ENCODE measurements at regions not wholly inside any gene's neighbourhood (a gene's known extent, or its start where the extent isn't known, plus 50 kb on each side); places are given as distances from the start of the nearest gene placed in this dataset.

DNA sequence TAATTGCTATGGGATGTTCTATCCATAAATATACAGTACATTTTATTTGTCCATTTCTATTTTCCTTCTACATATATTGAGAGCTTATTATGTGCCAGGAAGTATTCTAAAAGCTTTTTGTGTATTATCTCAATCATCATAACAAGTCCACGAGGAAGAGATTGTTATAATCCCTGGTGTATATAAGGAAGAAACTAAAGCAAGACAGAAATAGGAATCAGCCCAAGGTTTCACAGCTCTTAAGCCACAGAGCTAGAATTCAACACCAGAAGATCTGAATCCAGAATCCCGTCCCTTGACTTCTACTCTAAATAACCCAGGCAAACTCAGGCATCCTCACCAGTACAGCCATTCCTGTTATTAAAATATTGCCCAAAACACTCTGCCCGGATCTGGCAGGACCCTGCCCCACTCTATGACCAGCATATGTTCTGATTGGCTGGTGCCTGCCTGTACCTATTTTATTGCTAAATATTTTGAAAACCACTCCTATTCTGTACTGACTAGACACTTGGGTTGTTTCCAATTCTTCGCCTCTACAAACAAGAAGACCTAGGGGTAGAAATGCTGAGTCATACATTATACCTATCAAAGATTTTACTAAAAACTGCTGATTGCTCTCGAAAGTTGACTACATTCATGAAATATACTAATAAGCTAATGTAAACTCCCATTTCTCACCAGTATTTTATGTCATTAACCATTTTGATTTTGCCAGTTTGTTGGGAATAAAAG is 297.4 kb downstream of the ENC1 start:
- TF ChIP-seq EP300 (conservative IDR thresholded peaks at IDR 0.05; ENCODE audit: poor library complexity, severe bottlenecking) = no peak
- TF ChIP-seq TAF1 (IDR thresholded peaks at IDR 0.05; ENCODE audit: low read depth) = no peak
- TF ChIP-seq REST (IDR thresholded peaks at IDR 0.05; ENCODE audit: borderline replicate concordance) = no peak
- no peak for TF ChIP-seq POLR2AphosphoS5 (IDR thresholded peaks at IDR 0.05)
- TF ChIP-seq SMC3 (conservative IDR thresholded peaks at IDR 0.05; ENCODE audit: poor library complexity) = no peak
- TF ChIP-seq CTCF (IDR thresholded peaks at IDR 0.05; ENCODE audit: poor library complexity, severe bottlenecking) = no peak
- TF ChIP-seq MXI1 (conservative IDR thresholded peaks at IDR 0.05; ENCODE audit: poor library complexity, severe bottlenecking) = no peak
- TF ChIP-seq RAD21 (conservative IDR thresholded peaks at IDR 0.05) = no peak
- no peak for TF ChIP-seq EZH2 (IDR thresholded peaks at IDR 0.05; ENCODE audit: borderline replicate concordance, insufficient read depth, low read length, poor library complexity, severe bottlenecking)
- H3K27ac ChIP-seq (ENCODE audit: low read length) = no peak overlapping the region

DNA sequence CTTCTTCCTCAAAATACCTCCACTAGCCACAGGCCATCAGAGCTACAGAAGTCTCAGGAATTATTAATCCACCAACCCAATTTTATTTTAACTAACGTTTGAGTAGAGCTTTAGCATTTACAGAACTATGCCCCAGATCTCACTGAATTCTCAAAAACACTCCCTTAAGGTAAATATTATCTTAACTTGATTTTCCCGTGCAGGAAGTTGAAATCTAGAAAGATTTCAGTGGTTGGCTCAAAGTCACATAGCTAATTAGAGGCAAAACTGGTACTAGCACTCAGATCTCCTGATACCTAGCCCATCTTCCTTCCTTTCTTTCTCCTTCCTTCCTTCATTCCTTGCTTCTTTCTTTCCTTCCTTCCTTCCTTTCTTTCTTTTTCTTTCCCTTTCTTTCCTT is 298.3 kb downstream of the ENC1 start:
- Histone ChIP-seq H3K79me2 (replicated peaks; ENCODE audit: insufficient read depth, low read length) (no peaks in the 10 kb centered on the region), H3K9me2 (ENCODE audit: insufficient read depth, low read length) (no peaks in the 10 kb centered on the region), H3F3A (ENCODE audit: insufficient read depth, low read length, poor library complexity, severe bottlenecking) (no peaks in the 10 kb centered on the region), H3K27me3 (ENCODE audit: insufficient read depth, low read depth, low read length) (no peaks in the 10 kb centered on the region), H3K27ac (ENCODE audit: low read length) (no peak overlapping the region), H3K36me3 (ENCODE audit: insufficient read depth, low read length) (no peaks in the 10 kb centered on the region), H3K4me3 (ENCODE audit: low read length) (no peak overlapping the region), H4K20me1 (ENCODE audit: insufficient read depth) (no peaks in the 10 kb centered on the region), H3K9me3 (ENCODE audit: low read length) (no peaks in the 10 kb centered on the region), H3K4me2 (ENCODE audit: low read length) (no peak overlapping the region), H2AFZ (ENCODE audit: low read depth, low read length) (no peak overlapping the region), H3K9ac (ENCODE audit: low read length) (no peak overlapping the region)
- TF ChIP-seq RAD21 (conservative IDR thresholded peaks at IDR 0.05) (no peak), EP300 (conservative IDR thresholded peaks at IDR 0.05; ENCODE audit: poor library complexity, severe bottlenecking) (no peak), REST (IDR thresholded peaks at IDR 0.05; ENCODE audit: borderline replicate concordance) (no peak), POLR2AphosphoS5 (IDR thresholded peaks at IDR 0.05) (no peak), MXI1 (conservative IDR thresholded peaks at IDR 0.05; ENCODE audit: poor library complexity, severe bottlenecking) (no peak), SMC3 (conservative IDR thresholded peaks at IDR 0.05; ENCODE audit: poor library complexity) (no peak), TAF1 (IDR thresholded peaks at IDR 0.05; ENCODE audit: low read depth) (no peak), CTCF (IDR thresholded peaks at IDR 0.05; ENCODE audit: poor library complexity, severe bottlenecking) (no peak), EZH2 (IDR thresholded peaks at IDR 0.05; ENCODE audit: borderline replicate concordance, insufficient read depth, low read length, poor library complexity, severe bottlenecking) (no peak)

More for the DNA sequence above, 297.4 kb downstream of the ENC1 start:
- Histone ChIP-seq H3K9me2 (ENCODE audit: insufficient read depth, low read length) (no peaks in the 10 kb centered on the region), H3K9ac (ENCODE audit: low read length) (no peak overlapping the region), H3K36me3 (ENCODE audit: insufficient read depth, low read length) (no peaks in the 10 kb centered on the region), H3K4me3 (ENCODE audit: low read length) (no peak overlapping the region), H2AFZ (ENCODE audit: low read depth, low read length) (no peak overlapping the region), H3K4me2 (ENCODE audit: low read length) (no peak overlapping the region), H4K20me1 (ENCODE audit: insufficient read depth) (no peaks in the 10 kb centered on the region), H3K9me3 (ENCODE audit: low read length) (no peaks in the 10 kb centered on the region), H3K27me3 (ENCODE audit: insufficient read depth, low read depth, low read length) (no peaks in the 10 kb centered on the region), H3F3A (ENCODE audit: insufficient read depth, low read length, poor library complexity, severe bottlenecking) (no peaks in the 10 kb centered on the region), H3K79me2 (replicated peaks; ENCODE audit: insufficient read depth, low read length) (no peaks in the 10 kb centered on the region)
